Esophagus muscularis mucosa (tissue), 3 donors: ENCODE measurements at regions not wholly inside any gene's neighbourhood (a gene's known extent, or its start where the extent isn't known, plus 50 kb on each side); places are given as distances from the start of the nearest gene placed in this dataset.

Source experiments
- CTCF ChIP-seq, 3 experiments: fragments of 200-600 bp in 2 of 3; fragments of 450-650 bp in 1 of 3; sonication (generic) in 2 of 3; IDR thresholded peaks; one replicate each; pipeline ENCODE4 v1.5.1; 2017 to 2019; ENCODE audit warnings: antibody characterized with exemption in 3 of 3, mild to moderate bottlenecking in 2 of 3, moderate library complexity in 1 of 3
- POLR2AphosphoS5 ChIP-seq, 2 donors: sonication (generic); formaldehyde crosslinking; IDR thresholded peaks; one replicate each; pipeline ENCODE4 v1.6.1; 2017; ENCODE audit warnings: antibody characterized with exemption in 2 of 2

- TF ChIP-seq CTCF (IDR thresholded peaks at IDR 0.05) (no peak), POLR2AphosphoS5 (IDR thresholded peaks at IDR 0.05) (no peak)
These were observed 513.6 kb downstream of the USP25 start for GRCh38 chr21:16243396-16243795.
